ENCODE measurements at regions not wholly inside any gene's neighbourhood (a gene's known extent, or its start where the extent isn't known, plus 50 kb on each side); places are given as distances from the start of the nearest gene placed in this dataset.
"Not testable (repeated sequence)": the region's sequence is repeated elsewhere in the genome, so short reads cannot be mapped to it uniquely, and the experiment has no call there.

- no peak overlapping the region for H3K27ac ChIP-seq
- TF ChIP-seq CTCF (conservative IDR thresholded peaks at IDR 0.05) = no peak
Measured at GRCh38 chr5:67900514-67900913, 315.0 kb upstream of the PIK3R1 start.

GRCh38 chr5:67897980-67898379, 317.6 kb upstream of the PIK3R1 start:
- no peak overlapping the region for H3K27ac ChIP-seq
- TF ChIP-seq CTCF (conservative IDR thresholded peaks at IDR 0.05) = no peak

GRCh38 chr5:67897431-67897830, 318.1 kb upstream of the PIK3R1 start:
- TF ChIP-seq CTCF (conservative IDR thresholded peaks at IDR 0.05) = no peak

GRCh38 chr5:67896930-67897313, 318.6 kb upstream of the PIK3R1 start:
- no peak for TF ChIP-seq CTCF (conservative IDR thresholded peaks at IDR 0.05)
- H3K27ac ChIP-seq = no peak overlapping the region

More at GRCh38 chr5:67897431-67897830, 318.1 kb upstream of the PIK3R1 start:
- H3K27ac ChIP-seq = no peak overlapping the region

GRCh38 chr5:67896311-67896929, 319.1 kb upstream of the PIK3R1 start:
- TF ChIP-seq CTCF (conservative IDR thresholded peaks at IDR 0.05) = no peak
- H3K27ac ChIP-seq = no peak overlapping the region

- H3K27ac ChIP-seq = not testable (repeated sequence)
Measured at GRCh38 chr5:67889870-67890269, 325.7 kb upstream of the PIK3R1 start.

GRCh38 chr5:67887748-67888161, 327.8 kb upstream of the PIK3R1 start:
- H3K27ac ChIP-seq = no peak overlapping the region
- no peak for TF ChIP-seq CTCF (conservative IDR thresholded peaks at IDR 0.05)

- no peak for TF ChIP-seq CTCF (conservative IDR thresholded peaks at IDR 0.05)
Measured at GRCh38 chr5:67886761-67887160, 328.8 kb upstream of the PIK3R1 start.

More at GRCh38 chr5:67886761-67887160, 328.8 kb upstream of the PIK3R1 start:
- no peak overlapping the region for H3K27ac ChIP-seq

Data from VCaP (cell line).